Prostate gland (tissue), 2 donors: ENCODE measurements at regions not wholly inside any gene's neighbourhood (a gene's known extent, or its start where the extent isn't known, plus 50 kb on each side); places are given as distances from the start of the nearest gene placed in this dataset.

ENCODE experiments used
- POLR2AphosphoS5 ChIP-seq: sonication (generic); formaldehyde crosslinking; IDR thresholded peaks from one replicate; pipeline ENCODE4 v1.6.1; 2017; ENCODE audit warnings: antibody characterized with exemption
- TF ChIP-seq, protein P1 (sequence below), 4 experiments: fragments of 200-600 bp in 2 of 4; fragments of 450-650 bp in 2 of 4; sonication (generic) in 2 of 4; IDR thresholded peaks; 1 replicate in 3 of 4; 2 replicates in 1 of 4; pipeline ENCODE4 v1.5.1; 2016 to 2019; ENCODE audit warnings: antibody characterized with exemption in 4 of 4, mild to moderate bottlenecking in 2 of 4, moderate library complexity in 2 of 4

DNA sequence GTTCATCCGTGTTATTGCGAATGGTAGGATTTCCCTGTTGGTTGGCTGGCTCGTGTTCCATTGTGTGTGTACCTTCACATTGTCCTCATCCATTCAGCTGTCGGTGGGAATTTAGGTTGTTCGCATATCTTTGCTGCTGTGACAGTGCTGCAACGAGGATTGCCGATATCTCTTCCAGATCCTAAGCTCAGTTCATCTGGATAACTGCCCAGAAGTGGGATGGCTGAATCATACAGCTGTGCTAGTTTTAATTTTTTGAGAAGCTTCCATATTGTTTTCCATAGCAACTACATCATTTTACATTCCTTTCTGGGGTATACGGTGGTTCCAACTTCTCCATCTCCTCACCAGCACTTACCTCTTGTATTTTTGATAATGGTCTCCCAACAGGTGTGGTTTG is 292.8 kb upstream of the SFSWAP start:
- TF ChIP-seq, protein P1, sequence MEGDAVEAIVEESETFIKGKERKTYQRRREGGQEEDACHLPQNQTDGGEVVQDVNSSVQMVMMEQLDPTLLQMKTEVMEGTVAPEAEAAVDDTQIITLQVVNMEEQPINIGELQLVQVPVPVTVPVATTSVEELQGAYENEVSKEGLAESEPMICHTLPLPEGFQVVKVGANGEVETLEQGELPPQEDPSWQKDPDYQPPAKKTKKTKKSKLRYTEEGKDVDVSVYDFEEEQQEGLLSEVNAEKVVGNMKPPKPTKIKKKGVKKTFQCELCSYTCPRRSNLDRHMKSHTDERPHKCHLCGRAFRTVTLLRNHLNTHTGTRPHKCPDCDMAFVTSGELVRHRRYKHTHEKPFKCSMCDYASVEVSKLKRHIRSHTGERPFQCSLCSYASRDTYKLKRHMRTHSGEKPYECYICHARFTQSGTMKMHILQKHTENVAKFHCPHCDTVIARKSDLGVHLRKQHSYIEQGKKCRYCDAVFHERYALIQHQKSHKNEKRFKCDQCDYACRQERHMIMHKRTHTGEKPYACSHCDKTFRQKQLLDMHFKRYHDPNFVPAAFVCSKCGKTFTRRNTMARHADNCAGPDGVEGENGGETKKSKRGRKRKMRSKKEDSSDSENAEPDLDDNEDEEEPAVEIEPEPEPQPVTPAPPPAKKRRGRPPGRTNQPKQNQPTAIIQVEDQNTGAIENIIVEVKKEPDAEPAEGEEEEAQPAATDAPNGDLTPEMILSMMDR (IDR thresholded peaks at IDR 0.05) = no peak
- no peak for TF ChIP-seq POLR2AphosphoS5
